Ishikawa (cell line): ENCODE measurements at regions not wholly inside any gene's neighbourhood (a gene's known extent, or its start where the extent isn't known, plus 50 kb on each side); places are given as distances from the start of the nearest gene placed in this dataset.

Experiments used
- NFIC ChIP-seq: IDR thresholded peaks from 2 replicates; pipeline ENCODE4 v1.6.1; 2012
- TEAD4 ChIP-seq: IDR thresholded peaks from 2 replicates; pipeline ENCODE4 v1.6.1; 2012
- TF ChIP-seq, protein P1 (sequence below): IDR thresholded peaks from 2 replicates; pipeline ENCODE4 v1.6.1; 2012

DNA sequence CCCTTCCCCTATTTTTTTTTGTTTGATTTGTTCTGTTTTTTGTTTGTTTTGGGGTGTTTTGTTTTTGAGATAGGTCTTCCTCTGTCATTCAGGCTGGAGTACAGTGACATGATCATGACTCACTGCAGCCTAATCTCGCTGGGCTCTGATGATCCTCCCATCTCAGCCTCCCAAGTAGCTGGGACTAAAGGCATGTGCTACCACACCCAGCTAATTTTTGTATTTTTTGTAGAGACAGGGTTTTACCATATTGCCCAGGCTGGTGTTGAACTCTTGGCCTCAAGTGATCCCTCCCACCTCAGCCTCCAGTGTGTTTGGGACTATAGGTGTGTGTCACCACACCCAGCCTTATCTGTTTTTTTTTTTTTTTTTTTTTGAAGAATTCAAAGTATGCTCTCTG, 605.4 kb downstream of the DNAH5 start:
- no peak for TF ChIP-seq TEAD4
- TF ChIP-seq, protein P1, sequence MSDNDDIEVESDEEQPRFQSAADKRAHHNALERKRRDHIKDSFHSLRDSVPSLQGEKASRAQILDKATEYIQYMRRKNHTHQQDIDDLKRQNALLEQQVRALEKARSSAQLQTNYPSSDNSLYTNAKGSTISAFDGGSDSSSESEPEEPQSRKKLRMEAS: no peak
- TF ChIP-seq NFIC: no peak
